GM19372 (cell line): ENCODE measurements at regions not wholly inside any gene's neighbourhood (a gene's known extent, or its start where the extent isn't known, plus 50 kb on each side); places are given as distances from the start of the nearest gene placed in this dataset.

Experiments used
- ATAC-seq: cut with Tn5 transposase; IDR thresholded peaks from one replicate; pipeline ENCODE4 v1.9.1; 2021; ENCODE audit warnings: mild to moderate bottlenecking, low read depth, moderate library complexity; ENCODE audit not compliant: unreplicated experiment

DNA sequence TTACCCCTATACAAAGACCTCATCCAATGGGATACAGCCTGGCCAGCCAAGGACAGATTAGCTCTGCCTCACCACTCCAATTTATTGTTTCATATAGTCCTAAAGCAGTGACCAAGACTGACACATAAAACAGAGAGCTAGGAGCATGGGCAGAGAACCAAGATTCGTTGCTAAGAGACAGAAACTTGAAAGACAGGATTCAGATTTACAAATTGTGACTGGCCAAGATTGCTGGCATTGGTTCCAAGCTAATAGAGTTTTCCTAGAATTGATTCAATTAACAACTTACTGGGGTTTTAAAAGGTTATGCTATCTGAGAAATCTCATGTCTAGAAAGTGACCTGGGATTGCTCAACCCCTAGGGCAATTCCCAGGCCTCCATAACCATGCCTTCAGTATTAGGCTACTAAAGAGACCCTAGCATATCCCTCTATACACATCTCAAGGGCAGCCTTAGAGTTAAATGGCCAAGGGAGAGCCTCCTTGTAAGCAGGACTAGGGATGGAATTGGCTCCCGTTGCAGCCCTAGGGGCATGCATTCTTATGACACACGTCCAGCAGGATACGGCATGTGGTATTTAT lies 75.6 kb downstream of the ICOS start:
- no peak for ATAC-seq

DNA sequence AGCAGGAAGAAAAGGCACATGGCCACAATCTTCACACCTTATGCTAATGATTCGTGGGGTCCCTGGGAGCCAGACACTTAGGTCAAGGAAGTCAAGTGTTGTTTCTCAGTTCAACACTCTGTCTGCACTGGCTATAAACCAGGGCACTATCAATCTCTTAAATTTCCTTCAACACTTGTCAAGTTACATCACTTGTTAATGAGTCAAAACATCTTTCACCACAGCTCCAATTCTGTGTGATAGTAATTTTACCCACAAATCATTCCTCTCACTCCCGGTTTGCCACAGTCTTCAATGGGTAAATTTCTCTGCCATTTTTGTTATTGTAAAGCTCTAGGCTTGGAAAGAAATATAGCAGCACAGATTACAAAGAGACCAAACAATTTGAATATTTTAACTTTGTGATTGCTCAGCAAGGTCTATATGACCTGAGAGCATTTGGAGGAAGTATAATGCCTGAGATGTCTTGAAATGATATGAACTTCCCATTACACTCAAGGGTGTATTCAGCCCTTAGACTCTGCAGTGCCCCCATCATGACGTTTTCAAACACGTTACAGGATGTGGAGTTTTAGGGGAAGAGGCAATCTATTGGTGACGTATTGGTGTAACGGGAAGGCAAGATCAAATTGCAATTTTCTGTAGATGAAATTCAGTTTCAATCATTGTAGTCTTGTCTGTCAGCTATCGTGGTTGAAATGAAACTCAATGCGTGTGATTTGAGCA lies 78.7 kb downstream of the ICOS start:
- no peak for ATAC-seq

DNA sequence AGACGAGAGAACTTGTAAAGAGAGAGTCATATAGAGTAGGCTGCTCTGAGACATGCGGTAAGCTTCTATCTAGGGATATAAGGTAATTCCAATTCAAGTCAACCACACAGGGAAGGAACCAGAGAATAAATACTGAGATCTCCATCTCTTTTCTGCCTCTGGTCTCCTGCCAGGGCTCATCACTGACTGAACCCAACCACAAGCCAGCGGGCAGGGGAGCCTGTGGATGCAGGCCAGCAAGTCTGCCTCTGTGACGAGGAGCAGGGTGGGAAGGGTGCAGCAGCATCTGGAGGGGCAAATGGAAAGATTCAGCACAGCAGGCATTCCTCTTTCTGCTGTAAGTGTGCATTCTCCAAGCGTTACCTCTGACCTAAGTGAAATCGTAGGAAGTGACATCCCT lies 82.2 kb downstream of the ICOS start:
- no peak for ATAC-seq

DNA sequence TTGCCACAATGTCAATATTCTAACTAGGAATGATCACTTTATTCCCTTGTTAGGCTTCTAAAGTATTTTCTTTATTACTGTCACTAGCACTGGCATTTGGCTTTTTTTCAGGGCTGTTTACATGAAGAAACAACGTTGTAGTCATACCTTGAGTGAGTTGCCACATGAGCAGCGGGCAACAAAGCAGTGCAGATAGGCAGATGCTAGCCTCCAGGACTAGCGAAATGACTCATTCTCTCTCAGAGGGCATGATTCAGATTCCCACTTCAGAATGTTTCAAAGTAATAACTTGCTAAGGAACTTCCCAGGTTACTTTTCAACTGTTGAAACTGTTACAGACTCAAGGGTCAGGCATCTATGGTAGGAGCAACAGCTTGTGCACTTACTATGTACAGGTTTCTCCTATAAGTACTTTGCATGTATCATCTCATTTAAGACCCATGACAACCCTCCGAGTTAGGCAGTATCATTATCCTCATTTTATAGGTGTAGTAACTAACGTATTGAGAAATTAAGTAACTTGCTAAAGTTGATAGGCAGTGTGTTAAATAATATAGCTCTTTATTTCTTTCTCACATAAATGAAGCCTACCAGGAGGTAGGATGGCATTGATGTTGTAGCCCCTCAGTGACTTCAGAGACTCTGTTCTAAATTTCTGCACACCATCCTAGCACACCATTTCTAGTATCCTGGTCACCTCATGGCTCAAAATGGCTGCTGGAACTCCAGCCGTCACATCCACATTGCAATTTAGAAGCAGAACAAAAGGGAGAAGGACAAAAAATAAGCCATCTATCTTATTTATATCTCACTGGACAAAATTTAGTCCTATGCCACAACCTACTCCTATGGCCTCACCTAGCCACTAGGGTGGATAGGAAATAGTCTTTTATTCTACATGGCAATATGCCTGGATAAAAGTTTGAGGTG lies 83.3 kb downstream of the ICOS start:
- ATAC-seq = no peak

DNA sequence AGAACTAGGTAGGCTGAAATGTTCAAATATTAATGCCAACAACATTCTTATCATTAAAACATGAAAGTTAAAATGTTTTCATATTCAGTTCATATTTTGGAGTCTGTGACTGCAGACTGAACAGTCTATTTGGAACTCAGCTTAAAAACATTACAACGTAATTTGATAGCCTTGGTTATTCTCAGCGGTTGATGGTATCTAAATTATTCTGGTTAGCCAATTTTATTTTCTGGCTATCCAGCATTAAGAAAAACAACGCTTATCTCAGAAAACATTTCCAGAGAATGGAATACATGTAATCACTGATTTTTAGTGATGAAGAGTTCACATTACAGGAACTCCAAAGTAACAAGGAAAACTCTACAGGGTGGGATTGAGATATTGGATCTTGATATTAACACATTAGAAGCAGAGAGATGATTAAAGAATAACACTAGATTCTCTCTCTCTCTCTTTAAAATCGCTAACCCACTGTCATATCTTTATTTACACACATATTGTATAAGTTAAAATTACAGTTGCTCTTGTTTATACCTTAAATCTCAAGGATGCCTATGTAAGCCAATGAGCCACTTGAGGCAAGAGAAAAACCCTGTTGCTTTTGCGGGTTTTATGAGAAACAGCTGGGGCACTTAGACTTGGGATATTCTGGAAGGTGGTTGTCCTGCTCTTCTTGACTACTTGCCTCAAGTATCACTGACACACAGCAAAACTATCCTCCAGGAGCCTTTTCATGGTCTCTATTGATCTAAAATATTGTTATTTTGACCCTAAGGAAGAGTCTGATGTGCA lies 84.9 kb downstream of the ICOS start:
- ATAC-seq = no peak

DNA sequence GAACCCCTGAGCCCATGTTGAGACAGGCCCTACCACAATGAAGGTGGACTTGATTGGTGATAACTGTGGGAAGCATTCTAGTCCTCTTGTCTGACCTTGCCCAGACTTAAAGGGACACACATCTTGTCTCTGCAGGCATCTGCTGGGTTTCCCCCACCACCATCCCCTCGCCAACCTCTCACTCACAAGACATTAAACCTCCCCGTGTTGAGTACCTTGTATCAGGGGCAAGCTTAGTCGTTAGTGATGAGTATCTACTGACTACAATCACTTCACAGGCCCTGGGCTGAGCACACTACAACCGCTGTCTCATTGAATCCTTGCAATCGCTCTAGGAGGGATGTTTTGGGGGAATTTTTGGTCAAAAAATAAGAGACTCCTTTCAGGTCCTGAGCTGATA lies 86.0 kb downstream of the ICOS start:
- ATAC-seq = no peak

DNA sequence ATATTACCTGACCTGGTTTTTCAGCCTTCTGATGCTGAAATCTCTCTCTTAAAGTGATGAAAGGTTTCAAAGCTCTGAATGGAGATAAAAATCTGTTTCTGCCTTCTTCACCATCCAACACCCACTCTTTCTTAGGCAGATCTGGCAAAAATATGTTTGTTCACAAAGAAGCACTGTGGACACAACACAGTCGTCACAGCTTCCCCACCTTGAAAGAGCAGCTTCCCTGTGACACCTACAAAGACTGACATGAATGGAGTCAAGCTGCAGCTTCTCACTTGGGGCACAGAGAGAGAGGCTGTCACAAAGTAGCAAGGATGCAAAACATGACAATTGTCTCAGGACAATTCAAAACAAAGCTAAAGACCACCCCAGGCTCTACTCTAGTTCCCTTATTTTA lies 86.5 kb downstream of the ICOS start:
- no peak for ATAC-seq

DNA sequence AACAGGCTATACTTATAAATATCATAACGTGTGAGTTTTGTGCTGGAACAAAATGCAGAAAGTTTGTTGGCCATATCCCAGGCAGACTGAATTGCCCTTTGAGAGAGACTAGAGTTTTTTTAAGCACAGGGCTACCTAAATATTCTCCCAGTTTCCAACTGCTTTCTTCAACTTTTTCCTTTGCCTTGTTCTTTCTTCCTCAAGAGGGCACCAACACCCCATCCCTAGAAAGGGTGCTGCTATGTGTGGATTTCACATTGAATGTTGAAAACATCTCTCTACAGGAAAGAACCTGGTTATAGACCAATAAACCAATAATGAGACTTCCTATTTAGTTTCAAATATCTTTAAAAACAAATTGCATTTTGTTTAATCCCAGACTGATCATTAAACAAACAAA lies 87.9 kb downstream of the ICOS start:
- no peak for ATAC-seq

DNA sequence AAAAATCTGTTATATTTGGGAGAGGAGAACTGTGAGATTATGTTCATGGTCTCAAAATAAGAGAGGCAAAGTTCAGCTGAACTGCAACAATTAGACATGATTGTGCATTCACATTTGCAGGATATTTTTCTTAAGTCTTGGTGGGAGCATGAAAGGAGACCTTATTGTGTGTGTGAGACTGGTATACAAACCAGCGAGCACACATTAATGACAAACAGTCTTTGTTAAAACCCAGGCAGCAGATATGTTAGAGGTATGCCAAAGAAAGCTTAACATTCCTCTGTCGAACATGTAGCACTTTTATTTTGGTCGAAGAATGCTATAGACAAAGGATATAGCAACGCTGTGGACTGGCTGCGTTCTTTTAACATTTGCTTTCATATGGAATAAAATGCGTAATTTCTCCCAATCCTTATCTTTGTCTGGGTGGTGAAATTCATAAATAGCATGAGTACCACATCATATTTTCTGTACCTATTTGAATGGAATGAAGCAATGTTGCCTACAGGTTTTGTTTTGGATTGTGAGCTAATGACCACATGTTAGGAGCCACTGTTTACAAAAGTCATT lies 88.4 kb downstream of the ICOS start:
- no peak for ATAC-seq

DNA sequence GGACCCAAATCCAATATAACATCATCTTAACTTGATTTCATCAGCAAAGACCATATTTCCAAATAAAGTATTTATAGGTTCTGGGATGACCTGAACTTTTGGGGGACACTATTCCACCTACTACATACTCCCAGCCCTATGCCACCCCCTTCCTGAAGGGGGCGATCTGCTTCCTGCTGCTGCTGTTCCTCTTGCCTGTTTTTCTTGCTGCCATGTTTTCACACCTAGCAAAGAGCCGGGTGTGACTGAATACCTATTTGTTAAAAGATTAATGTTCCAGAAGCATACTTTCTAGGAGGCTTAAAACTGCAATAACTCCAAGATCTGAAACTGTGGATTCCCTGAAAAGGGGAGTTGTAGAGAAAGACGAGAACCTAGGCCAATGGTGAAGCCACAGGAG lies 89.7 kb downstream of the ICOS start:
- no peak for ATAC-seq

DNA sequence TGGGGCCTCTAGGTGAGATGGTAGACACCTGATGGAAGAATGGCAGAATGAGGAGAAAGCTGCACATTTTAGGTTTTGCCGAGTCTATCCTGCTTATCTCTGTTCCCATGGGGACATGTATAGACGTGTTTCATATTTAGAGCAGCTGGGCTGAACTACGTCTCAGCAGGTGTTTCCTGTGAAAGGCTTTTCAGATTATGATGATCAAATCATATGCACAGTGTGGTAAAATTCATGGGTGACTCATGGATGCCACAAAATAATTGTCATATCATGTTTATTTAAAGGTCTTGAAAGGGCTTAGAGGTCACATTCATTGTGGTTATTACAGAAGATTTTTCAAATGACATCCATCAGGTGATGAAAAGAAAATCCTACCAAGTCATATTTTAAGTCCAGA lies 90.5 kb downstream of the ICOS start:
- peak; percentile 93 for ATAC-seq

DNA sequence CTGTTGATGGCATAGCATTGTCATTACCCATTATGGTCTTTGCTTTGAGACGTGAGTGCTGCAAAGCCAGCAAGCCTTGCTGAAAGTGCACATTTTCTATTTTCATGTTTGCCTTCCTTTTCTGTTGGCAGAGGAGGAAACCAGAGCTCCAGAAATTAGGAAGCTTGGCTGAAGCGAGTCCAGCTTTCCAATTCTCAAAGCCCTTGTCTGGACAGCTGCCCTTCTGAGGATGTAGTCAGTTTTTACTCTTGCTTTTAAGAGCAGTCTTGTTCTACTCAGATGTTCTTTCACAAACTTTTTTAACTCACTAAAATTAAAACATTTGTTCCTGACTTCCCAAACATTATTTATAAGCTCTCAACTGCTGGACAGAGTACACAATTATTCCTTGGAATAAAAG lies 93.8 kb downstream of the ICOS start:
- no peak for ATAC-seq

DNA sequence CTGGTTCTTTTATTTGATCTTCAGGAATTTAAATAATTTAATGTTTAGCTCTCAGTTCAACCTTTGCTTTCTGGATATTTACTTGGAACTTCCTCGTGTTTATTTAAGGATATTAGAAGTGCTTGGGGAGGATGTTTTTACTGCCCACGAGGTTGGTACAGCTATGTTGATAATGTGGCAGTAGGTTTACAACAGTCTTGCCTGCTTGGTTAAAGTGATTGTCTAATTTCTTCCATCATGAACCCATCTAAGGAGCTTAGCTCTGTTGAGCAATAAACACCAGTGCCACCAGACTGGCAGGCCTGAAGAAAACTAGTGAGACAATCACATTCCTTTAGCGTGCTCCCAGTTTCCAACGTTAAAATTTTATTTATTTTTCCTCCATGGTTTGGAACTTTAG lies 94.5 kb downstream of the ICOS start:
- ATAC-seq = no peak

DNA sequence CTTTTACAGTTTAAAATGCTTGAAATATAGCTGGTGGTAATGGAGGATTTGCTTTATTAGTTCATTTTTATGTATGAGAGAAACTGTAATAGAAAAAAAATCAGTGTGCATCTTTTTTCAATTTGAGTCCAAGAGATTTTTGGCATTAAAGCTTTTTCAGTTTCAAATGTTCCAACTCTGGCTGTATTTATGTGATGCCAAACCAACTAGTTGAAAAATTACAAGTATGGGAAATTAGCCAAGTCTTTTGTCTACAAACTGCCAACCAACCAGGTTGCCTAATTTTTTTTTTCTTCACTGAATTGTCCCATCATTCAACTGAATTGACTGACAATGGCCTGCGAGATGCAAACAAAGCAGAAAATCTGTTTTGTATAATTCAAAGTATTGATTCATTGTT lies 95.7 kb downstream of the ICOS start:
- no peak for ATAC-seq

DNA sequence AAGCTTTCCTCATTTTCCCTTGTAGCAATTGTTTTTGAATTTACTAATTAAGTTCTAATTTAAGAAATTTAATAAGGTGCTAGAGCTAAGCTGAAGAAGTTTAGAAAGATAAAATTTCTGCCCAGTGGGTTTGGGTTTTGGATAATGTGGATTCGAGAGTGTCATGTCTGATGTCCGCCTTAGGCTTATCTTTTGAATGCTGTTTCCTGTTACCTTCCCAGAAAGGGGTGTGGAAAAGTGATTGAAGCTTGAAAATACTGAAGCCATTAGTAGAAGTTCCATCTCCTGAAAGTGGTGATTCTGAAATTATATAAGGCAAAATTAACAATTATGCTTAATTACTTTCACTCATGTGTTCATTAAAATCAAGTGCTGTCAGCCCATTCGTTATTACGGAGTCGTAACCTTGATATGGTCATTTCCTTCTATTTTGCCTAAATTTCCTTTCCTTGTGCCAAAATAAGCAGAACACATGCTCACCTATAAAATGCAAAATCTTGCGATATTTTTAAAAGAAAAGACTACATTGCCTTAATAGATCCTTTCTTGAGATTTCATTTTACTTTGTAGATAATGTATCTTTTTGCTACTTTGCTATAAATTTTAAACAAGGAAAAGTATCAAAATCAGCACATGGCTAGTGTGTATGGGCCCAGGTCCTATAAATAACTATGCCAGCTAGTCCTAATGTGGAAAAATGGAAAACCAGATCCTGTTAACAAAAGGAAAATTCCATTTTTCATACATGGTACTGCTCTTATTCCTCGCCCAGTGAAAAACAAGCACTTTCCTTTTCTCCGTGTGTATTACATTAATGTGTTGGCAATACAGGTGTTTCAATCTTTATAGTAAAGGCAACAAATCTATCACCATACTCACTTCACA lies 97.3 kb downstream of the ICOS start:
- ATAC-seq = no peak

DNA sequence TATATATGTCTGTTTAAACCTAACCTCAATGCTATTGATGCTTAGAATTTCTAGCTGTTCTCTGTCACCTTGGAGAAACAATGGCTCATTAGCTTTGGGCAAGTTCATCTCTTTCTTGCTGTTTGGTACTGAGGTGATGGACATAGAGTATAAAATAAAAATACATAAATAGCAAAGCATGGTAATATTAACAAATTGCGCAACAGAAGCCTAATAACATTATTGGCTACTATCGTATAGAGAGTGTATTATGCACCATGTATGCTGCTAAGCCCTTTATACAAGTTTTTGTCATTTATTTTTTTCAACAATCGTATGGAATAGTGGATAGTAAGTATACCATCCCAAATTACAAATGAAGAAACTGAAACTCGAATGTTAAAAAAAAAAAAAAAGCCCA lies 100.1 kb downstream of the ICOS start:
- no peak for ATAC-seq

DNA sequence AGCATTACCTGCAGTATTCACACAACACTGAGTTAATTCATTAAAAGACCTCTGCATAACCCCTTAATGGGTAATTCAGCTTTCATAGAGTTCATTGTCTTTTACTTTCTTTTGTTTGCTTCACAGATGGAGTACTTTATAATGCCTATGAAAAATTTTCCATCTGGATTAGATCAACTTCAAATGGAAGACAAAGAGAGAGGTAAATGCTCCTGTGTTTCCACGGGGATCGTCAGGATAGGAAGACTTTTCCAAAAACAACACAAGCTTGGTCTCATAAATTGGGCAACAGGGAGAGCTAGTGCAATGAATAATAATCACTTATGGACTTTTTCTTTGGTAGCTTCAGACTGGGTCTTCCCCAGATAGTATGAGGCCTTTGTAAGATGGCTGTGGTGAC lies 100.7 kb downstream of the ICOS start:
- no peak for ATAC-seq

DNA sequence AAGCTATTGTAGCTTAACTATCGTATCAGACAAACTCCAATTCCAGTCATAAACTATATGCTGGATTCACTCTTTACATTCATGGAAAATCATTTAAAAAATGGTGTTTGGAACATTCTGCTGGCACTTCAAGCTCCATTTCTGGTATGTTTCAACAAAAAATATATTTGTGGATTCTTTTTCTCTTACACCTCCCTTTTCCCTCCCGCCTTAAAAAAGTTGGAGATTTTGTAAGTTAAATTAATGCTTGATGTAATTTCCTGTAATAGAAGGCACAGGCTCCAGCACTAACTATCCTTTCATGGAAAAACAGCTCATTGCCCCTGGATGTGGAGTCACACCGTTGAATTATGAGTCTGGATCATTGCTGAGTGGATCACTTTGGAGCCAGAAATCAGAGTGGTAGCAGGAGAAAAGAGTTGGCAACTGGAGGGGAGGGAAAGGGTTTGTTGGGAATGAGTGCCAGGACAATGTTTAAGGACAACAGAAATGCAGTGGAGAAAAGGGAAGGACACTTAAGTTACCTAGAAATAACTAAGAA lies 102.8 kb downstream of the ICOS start:
- no peak for ATAC-seq

DNA sequence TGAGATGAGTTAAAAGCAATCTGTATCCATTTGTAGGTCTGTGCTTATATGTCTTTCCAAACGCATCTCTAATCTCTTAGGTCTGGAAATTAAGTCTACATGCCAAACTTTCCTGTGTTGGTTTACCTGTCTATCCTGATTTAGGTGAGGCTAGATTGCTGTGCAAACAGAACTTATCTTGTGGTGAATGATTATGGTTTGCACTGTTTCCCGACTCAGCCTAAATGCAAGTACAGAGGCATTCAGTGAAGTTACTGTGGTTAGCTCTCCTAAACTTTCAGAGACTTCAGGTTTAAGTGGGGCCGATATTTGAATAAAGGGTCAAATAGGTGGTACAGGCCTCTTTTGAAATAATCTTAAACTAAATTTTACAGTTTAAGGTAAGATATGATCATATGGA lies 103.5 kb downstream of the ICOS start:
- no peak for ATAC-seq
